ENCODE measurements at regions not wholly inside any gene's neighbourhood (a gene's known extent, or its start where the extent isn't known, plus 50 kb on each side); places are given as distances from the start of the nearest gene placed in this dataset.
"Not testable (repeated sequence)": the region's sequence is repeated elsewhere in the genome, so short reads cannot be mapped to it uniquely, and the experiment has no call there.

DNA sequence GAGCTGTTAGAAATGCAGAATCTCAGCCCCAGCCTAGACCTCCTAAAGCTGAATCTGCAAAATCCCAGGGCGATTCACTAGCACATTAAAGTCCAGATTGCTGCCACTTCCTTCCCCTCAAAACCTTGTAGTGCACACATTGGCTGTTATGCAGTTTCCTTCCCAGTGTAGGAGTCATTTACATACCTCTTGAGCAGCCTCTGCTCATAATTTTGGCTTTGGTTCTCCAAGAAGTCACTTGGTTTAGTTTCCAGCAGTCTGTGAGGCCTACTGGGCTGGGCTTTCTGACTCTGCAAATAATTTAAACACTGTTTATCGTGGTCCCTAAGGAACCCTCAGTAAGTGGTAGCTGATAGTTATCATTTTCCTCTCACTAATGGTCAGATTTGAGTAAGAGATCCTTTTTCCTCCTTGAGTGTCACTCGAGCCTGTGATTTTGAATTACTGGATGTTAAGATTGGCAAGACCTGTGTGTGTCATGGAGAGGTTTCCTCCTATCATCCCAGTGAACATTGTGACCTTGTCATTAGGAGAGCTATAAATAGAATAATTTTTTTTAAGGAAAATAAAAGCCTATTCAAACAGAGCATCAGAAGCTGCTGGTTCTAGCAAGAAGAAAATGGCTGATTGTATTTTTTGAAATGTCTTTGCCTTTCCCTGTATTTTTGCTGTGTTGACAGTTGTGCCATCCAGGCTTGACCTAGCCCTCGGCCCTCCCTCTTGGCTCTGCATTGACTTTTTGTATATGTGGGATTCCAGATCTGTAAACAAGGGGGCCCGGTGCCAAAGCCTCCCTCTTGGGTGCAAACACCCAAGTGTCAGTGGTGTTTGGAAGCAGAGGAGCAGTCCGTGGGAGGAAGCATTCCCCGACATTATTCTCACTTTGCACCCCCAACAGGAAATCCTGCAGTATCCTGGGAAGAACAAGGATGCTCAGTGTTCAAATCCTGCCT is 134.8 kb upstream of the ANKRD28 start:
- no peaks in the 10 kb centered on the region for H3K27me3 ChIP-seq (ENCODE audit: insufficient read depth, low read length)
- H3K27ac ChIP-seq (ENCODE audit: low read depth, low read length), result no peak overlapping the region
- no peak overlapping the region for H2AFZ ChIP-seq (ENCODE audit: low read length, unreplicated experiment)
- no peak overlapping the region for H3K4me3 ChIP-seq (ENCODE audit: low read depth, low read length)
- no peaks in the 10 kb centered on the region for H3K79me2 ChIP-seq (ENCODE audit: control insufficient read depth, insufficient read depth, low read length, unreplicated experiment)
- H3K4me1 ChIP-seq (ENCODE audit: control insufficient read depth, insufficient read depth, low read length, unreplicated experiment), result peaks cover 3% of the 10 kb centered on the region
- no peaks in the 10 kb centered on the region for H3K36me3 ChIP-seq (ENCODE audit: insufficient read depth, low read length)

DNA sequence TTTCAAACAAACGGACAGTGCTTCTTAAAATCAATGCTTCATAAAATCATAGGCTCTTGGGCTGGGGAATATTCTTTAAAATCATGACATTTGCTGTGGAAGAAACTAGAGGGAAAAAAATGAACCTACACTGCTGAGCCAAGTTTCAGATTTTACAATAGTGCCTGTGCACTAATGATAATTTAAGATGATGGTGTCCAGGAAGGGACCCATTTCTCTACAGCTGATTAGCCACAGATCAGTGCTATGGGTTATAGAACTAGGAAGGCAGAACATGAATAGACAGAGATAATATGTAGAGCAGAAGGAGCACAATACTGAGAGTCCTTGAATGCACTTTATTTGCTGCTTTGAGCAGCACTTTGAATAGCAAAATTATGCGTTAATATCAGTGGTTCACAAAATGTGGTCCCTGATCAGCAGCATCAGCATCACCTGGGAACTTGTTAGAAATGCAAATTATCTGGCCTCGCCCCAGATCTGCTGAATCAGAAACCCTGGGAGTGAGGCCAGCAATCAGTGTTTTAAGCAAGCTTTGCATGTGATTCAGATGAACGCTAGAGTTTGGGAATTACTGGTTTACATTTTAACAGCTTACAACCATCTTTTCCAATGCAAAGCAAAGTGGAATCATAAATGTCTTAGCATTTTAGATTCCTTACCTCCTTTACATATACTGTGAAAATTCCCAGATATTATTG is 135.8 kb upstream of the ANKRD28 start:
- no peak overlapping the region for H3K27ac ChIP-seq (ENCODE audit: low read depth, low read length)
- H2AFZ ChIP-seq (ENCODE audit: low read length, unreplicated experiment), result no peak overlapping the region
- no peak overlapping the region for H3K4me3 ChIP-seq (ENCODE audit: low read depth, low read length)
- peaks cover 3% of the 10 kb centered on the region for H3K4me1 ChIP-seq (ENCODE audit: control insufficient read depth, insufficient read depth, low read length, unreplicated experiment)
- H3K27me3 ChIP-seq (ENCODE audit: insufficient read depth, low read length), result no peaks in the 10 kb centered on the region
- H3K79me2 ChIP-seq (ENCODE audit: control insufficient read depth, insufficient read depth, low read length, unreplicated experiment), result no peaks in the 10 kb centered on the region
- no peaks in the 10 kb centered on the region for H3K36me3 ChIP-seq (ENCODE audit: insufficient read depth, low read length)

DNA sequence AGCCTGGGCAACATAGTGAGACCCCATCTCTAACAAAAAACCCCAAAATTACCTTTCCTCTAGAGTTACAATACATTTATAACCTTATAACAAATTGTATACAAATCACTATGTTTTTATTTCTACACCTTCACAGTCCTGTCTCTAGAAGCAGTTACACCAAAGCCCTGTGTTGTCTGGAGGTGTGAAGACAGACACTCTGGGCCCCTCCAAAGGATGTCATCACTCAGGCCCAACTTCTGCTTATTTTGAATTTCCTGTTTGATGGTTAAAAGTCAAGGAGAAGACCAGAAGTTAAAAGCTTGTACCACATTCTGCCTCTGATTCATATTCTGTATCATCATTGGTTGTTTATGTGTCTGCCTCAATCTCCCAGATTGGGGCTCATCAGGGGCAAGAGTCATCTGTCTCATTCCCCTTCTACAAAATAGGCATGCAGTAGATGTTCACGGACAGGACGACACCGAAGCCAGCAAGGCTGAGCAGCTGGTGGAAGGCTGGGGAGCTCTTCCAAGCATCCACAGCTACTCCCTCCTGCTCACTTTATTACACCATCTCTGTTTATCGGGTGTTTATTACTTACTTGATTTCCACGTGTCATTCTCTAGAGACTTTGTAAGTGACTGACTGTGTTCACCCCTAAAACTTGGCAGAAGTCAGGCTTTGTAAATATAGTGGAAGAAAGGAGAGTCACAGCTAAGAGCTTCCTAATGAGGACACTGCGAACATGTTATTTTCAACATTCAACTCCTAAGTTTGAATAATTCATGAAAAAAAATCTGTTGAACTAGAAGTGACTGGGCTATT is 136.8 kb upstream of the ANKRD28 start:
- H3K27me3 ChIP-seq (ENCODE audit: insufficient read depth, low read length), result no peaks in the 10 kb centered on the region
- H3K27ac ChIP-seq (ENCODE audit: low read depth, low read length), result no peak overlapping the region
- no peak overlapping the region for H2AFZ ChIP-seq (ENCODE audit: low read length, unreplicated experiment)

GRCh38 chr3:15936312-15936711 is 138.5 kb upstream of the ANKRD28 start:
- Histone ChIP-seq H3K27ac (ENCODE audit: low read depth, low read length) (no peak overlapping the region), H3K36me3 (ENCODE audit: insufficient read depth, low read length) (no peaks in the 10 kb centered on the region), H3K79me2 (ENCODE audit: control insufficient read depth, insufficient read depth, low read length, unreplicated experiment) (no peaks in the 10 kb centered on the region), H2AFZ (ENCODE audit: low read length, unreplicated experiment) (no peak overlapping the region), H3K27me3 (ENCODE audit: insufficient read depth, low read length) (no peaks in the 10 kb centered on the region), H3K4me1 (ENCODE audit: control insufficient read depth, insufficient read depth, low read length, unreplicated experiment) (peaks cover 3% of the 10 kb centered on the region), H3K4me3 (ENCODE audit: low read depth, low read length) (no peak overlapping the region)

More for the DNA sequence above, 136.8 kb upstream of the ANKRD28 start:
- H3K4me3 ChIP-seq (ENCODE audit: low read depth, low read length), result no peak overlapping the region
- H3K36me3 ChIP-seq (ENCODE audit: insufficient read depth, low read length), result no peaks in the 10 kb centered on the region
- peaks cover 3% of the 10 kb centered on the region for H3K4me1 ChIP-seq (ENCODE audit: control insufficient read depth, insufficient read depth, low read length, unreplicated experiment)
- H3K79me2 ChIP-seq (ENCODE audit: control insufficient read depth, insufficient read depth, low read length, unreplicated experiment), result no peaks in the 10 kb centered on the region

- Histone ChIP-seq H3K4me1 (ENCODE audit: control insufficient read depth, insufficient read depth, low read length, unreplicated experiment) (peaks cover 3% of the 10 kb centered on the region), H3K4me3 (ENCODE audit: low read depth, low read length) (no peak overlapping the region), H3K79me2 (ENCODE audit: control insufficient read depth, insufficient read depth, low read length, unreplicated experiment) (no peaks in the 10 kb centered on the region), H2AFZ (ENCODE audit: low read length, unreplicated experiment) (no peak overlapping the region), H3K27me3 (ENCODE audit: insufficient read depth, low read length) (no peaks in the 10 kb centered on the region), H3K36me3 (ENCODE audit: insufficient read depth, low read length) (no peaks in the 10 kb centered on the region), H3K27ac (ENCODE audit: low read depth, low read length) (no peak overlapping the region)
Observed at GRCh38 chr3:15940641-15941040, 142.9 kb upstream of the ANKRD28 start.

- not testable (repeated sequence) for H3K27ac ChIP-seq (ENCODE audit: low read depth, low read length); H3K27me3 ChIP-seq (ENCODE audit: insufficient read depth, low read length); H2AFZ ChIP-seq (ENCODE audit: low read length, unreplicated experiment); H3K4me3 ChIP-seq (ENCODE audit: low read depth, low read length); H3K36me3 ChIP-seq (ENCODE audit: insufficient read depth, low read length); H3K79me2 ChIP-seq (ENCODE audit: control insufficient read depth, insufficient read depth, low read length, unreplicated experiment); H3K4me1 ChIP-seq (ENCODE audit: control insufficient read depth, insufficient read depth, low read length, unreplicated experiment)
Observed at GRCh38 chr3:15941457-15941856, 143.7 kb upstream of the ANKRD28 start.

DNA sequence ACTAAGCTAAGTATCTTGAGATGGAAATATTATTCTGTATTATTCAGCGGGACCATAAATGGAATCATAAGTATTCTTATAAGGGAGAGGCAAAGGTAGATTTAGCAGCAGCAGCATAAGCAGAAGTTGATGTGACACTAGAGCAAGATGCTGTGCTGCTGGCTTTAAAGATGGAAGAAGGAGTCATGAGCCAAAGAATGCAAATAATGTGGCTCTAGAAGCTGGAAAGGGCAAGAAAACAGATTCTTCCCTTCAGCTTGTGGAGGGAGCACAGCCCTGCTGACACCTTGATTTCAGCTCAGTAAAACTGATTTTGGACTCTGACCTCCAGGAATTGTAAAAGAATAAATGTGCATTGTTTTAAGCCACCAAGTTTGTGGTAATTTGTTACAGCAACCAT is 144.2 kb upstream of the ANKRD28 start:
- Histone ChIP-seq H3K27ac (ENCODE audit: low read depth, low read length) (no peak overlapping the region), H3K79me2 (ENCODE audit: control insufficient read depth, insufficient read depth, low read length, unreplicated experiment) (no peaks in the 10 kb centered on the region), H3K27me3 (ENCODE audit: insufficient read depth, low read length) (no peaks in the 10 kb centered on the region), H3K4me3 (ENCODE audit: low read depth, low read length) (no peak overlapping the region), H3K36me3 (ENCODE audit: insufficient read depth, low read length) (no peaks in the 10 kb centered on the region), H2AFZ (ENCODE audit: low read length, unreplicated experiment) (no peak overlapping the region), H3K4me1 (ENCODE audit: control insufficient read depth, insufficient read depth, low read length, unreplicated experiment) (no peaks in the 10 kb centered on the region)

DNA sequence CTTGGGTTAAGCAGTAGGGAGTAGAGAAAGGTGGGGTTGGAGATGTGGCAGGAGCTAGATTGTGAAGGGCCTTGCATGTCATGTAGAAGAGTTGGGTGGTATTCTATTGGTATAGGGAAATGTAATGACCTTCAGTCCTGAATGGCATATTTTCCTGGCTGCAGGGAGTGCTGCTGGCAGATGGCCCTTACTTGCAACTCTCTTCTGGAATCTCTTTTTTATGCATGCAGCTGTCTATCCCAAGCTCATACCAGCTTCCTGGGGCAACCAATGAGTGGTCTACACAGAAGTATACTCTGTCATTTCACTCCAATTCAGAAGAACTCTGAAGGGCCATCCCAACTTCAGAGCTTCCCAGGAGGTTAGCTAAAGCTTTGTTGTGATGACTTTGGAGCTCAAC is 144.7 kb upstream of the ANKRD28 start:
- Histone ChIP-seq H3K27ac (ENCODE audit: low read depth, low read length) (no peak overlapping the region), H3K4me1 (ENCODE audit: control insufficient read depth, insufficient read depth, low read length, unreplicated experiment) (no peaks in the 10 kb centered on the region), H3K36me3 (ENCODE audit: insufficient read depth, low read length) (no peaks in the 10 kb centered on the region), H2AFZ (ENCODE audit: low read length, unreplicated experiment) (no peak overlapping the region), H3K27me3 (ENCODE audit: insufficient read depth, low read length) (no peaks in the 10 kb centered on the region), H3K4me3 (ENCODE audit: low read depth, low read length) (no peak overlapping the region), H3K79me2 (ENCODE audit: control insufficient read depth, insufficient read depth, low read length, unreplicated experiment) (no peaks in the 10 kb centered on the region)

- no peaks in the 10 kb centered on the region for H3K79me2 ChIP-seq (ENCODE audit: control insufficient read depth, insufficient read depth, low read length, unreplicated experiment)
- H3K4me3 ChIP-seq (ENCODE audit: low read depth, low read length), result no peak overlapping the region
- no peaks in the 10 kb centered on the region for H3K36me3 ChIP-seq (ENCODE audit: insufficient read depth, low read length)
- H2AFZ ChIP-seq (ENCODE audit: low read length, unreplicated experiment), result no peak overlapping the region
- no peaks in the 10 kb centered on the region for H3K27me3 ChIP-seq (ENCODE audit: insufficient read depth, low read length)
- H3K27ac ChIP-seq (ENCODE audit: low read depth, low read length), result no peak overlapping the region
- no peaks in the 10 kb centered on the region for H3K4me1 ChIP-seq (ENCODE audit: control insufficient read depth, insufficient read depth, low read length, unreplicated experiment)
Observed at GRCh38 chr3:15942936-15943335, 145.2 kb upstream of the ANKRD28 start.

GRCh38 chr3:15948388-15948787 is 150.6 kb upstream of the ANKRD28 start:
- H3K36me3 ChIP-seq (ENCODE audit: insufficient read depth, low read length), result no peaks in the 10 kb centered on the region
- no peak overlapping the region for H3K4me3 ChIP-seq (ENCODE audit: low read depth, low read length)

More at GRCh38 chr3:15948388-15948787, 150.6 kb upstream of the ANKRD28 start:
- no peak overlapping the region for H3K27ac ChIP-seq (ENCODE audit: low read depth, low read length)
- no peaks in the 10 kb centered on the region for H3K4me1 ChIP-seq (ENCODE audit: control insufficient read depth, insufficient read depth, low read length, unreplicated experiment)
- no peak overlapping the region for H2AFZ ChIP-seq (ENCODE audit: low read length, unreplicated experiment)
- H3K79me2 ChIP-seq (ENCODE audit: control insufficient read depth, insufficient read depth, low read length, unreplicated experiment), result no peaks in the 10 kb centered on the region
- no peaks in the 10 kb centered on the region for H3K27me3 ChIP-seq (ENCODE audit: insufficient read depth, low read length)
